Heart right ventricle (tissue), 16 donors: ENCODE measurements at regions not wholly inside any gene's neighbourhood (a gene's known extent, or its start where the extent isn't known, plus 50 kb on each side); places are given as distances from the start of the nearest gene placed in this dataset.

Source experiments
- ATAC-seq, 8 donors: fragments of 200-7000 bp; cut with Tn5 transposase; one replicate each; pipeline ENCODE4 v1.9.1; 2020; ENCODE audit warnings: mild to moderate bottlenecking in 8 of 8, moderate library complexity in 8 of 8, moderate number of reproducible peaks in 1 of 8
- DNase-seq, 2 donors: peaks; one replicate each; pipeline ENCODE4 v3.0.0-alpha.2; 2020
- H3K27ac ChIP-seq, 10 donors: fragments of 200-600 bp; sonication (generic) in 2 of 10; one replicate each; pipeline versions ENCODE4 v1.5.0 to v1.8.0; 2020 to 2022; ENCODE audit warnings: mild to moderate bottlenecking in 3 of 10
- H3K27me3 ChIP-seq, 7 donors: fragments of 200-600 bp; one replicate each; pipeline ENCODE4 v1.8.0; 2021 to 2022; ENCODE audit warnings: mild to moderate bottlenecking in 2 of 7
- H3K36me3 ChIP-seq, 9 donors: fragments of 200-600 bp; sonication (generic) in 1 of 9; one replicate each; pipeline versions ENCODE4 v1.5.0 to v1.8.0; 2020 to 2022; ENCODE audit warnings: mild to moderate bottlenecking in 2 of 9
- H3K4me1 ChIP-seq, 9 donors: fragments of 200-600 bp; sonication (generic) in 1 of 9; one replicate each; pipeline versions ENCODE4 v1.5.0 to v1.8.0; 2020 to 2022; ENCODE audit warnings: mild to moderate bottlenecking in 4 of 9
- H3K4me3 ChIP-seq, 10 donors: fragments of 200-600 bp; sonication (generic) in 2 of 10; one replicate each; pipeline versions ENCODE4 v1.5.0 to v1.8.0; 2020 to 2022; ENCODE audit warnings: mild to moderate bottlenecking in 7 of 10, moderate library complexity in 2 of 10
- H3K9me3 ChIP-seq, 11 donors: fragments of 200-600 bp in 10 of 11; sonication (generic) in 2 of 11; one replicate each; pipeline versions ENCODE4 v1.5.0 to v1.8.0; 2013 to 2022; ENCODE audit warnings: mild to moderate bottlenecking in 2 of 11, control low read depth in 1 of 11, moderate library complexity in 1 of 11
- CTCF ChIP-seq, 9 donors: fragments of 200-600 bp; sonication (generic) in 2 of 9; IDR thresholded peaks; one replicate each; pipeline versions ENCODE4 v1.5.0 to v1.8.0; 2021 to 2022; ENCODE audit warnings: antibody characterized with exemption in 9 of 9, mild to moderate bottlenecking in 5 of 9, moderate library complexity in 1 of 9
- WGBS, 2 donors: extraction: QIAGEN DNeasy Blood & Tissue Kit; methylation state at CpG; one replicate each; pipeline ENCODE4 v1.1.7; 2013; ENCODE audit warnings: inconsistent platforms in 1 of 2; 5-methylcytosine and 5-hydroxymethylcytosine counted together
- intact Hi-C, 10 donors: fragments of 100-400 bp; cut with DNase I; formaldehyde crosslinking; loops; one replicate each; pipeline versions ENCODE4 v1.11.1 to v1.14.2; 2022
- donor health status: Arrhythmogenic right ventricular cardiomyopathy.
- donor health status: ischemic (EF 13 %, LVEDD 7.1; RV severe dilation, severe dysfunction).
- donor health status: healthy with polysubstance abuse.
- donor health status: DM: no; HTN: yes; CAD: no.
- donor health status: DM: no; HTN: no; CAD: no.
- donor health status: ischemic (EF 25% LVEDD 6.9; RV normal size, moderate dysfunction).
- donor health status: ischemic (EF 25% LVEDD 5.7; RV mildly dilated, moderate dysfunction).
- donor health status: healthy.
- donor health status: DM: yes; HTN: yes; CAD: no.
- donor health status: Ischemic cardiomyopathy.
- donor health status: ischemic (EF 35%, LVEDD 5.7; RV mildly dilated, moderate dysfunction).
- donor health status: nonischemic (EF 11% LVEDD 7.7; RV severe dilation, severe dysfunction).
- donor health status: DM: yes; HTN: yes; CAD: no.
- donor health status: PGD.
- donor health status: ischemic (EF 29% LVEDD 5.4; RV normal size, mild dysfunction).
- donor health status: nonischemic (EF 23%, LVEDD 6.1; RV moderate dilation, normal function).

- WGBS, 2 donors: 75 to 84% methylated on average over 6 of the region's 6 CpGs
- peaks cover 0 to 16% (median 0%) of the 10 kb centered on the region in 7 donors for H3K27me3 ChIP-seq
- H3K36me3 ChIP-seq: no peaks in the 10 kb centered on the region
- ATAC-seq (no peak), DNase-seq (no peak)
- intact Hi-C loops: no loop called here
- peaks cover 0 to 4% (median 0%) of the 10 kb centered on the region in 11 donors for H3K9me3 ChIP-seq
- H3K4me1 ChIP-seq: peaks cover 0 to 12% (median 0%) of the 10 kb centered on the region in 9 donors
- no peak for TF ChIP-seq CTCF (IDR thresholded peaks at IDR 0.05)
- H3K27ac ChIP-seq: no peak overlapping the region
- H3K4me3 ChIP-seq: no peak overlapping the region
Measured at GRCh38 chr1:229107304-229107815, 163.6 kb upstream of the RAB4A start.

GRCh38 chr1:229107972-229108371 lies 162.9 kb upstream of the RAB4A start:
- Histone ChIP-seq H3K27me3 (peaks cover 0 to 12% (median 0%) of the 10 kb centered on the region in 7 donors), H3K4me3 (no peak overlapping the region), H3K9me3 (peaks cover 0 to 4% (median 0%) of the 10 kb centered on the region in 11 donors), H3K36me3 (no peaks in the 10 kb centered on the region), H3K4me1 (peaks cover 0 to 12% (median 0%) of the 10 kb centered on the region in 9 donors), H3K27ac (no peak overlapping the region)
- 85 to 86% methylated on average over 2 of the region's 2 CpGs for WGBS, 2 donors
- ATAC-seq (no peak), DNase-seq (no peak)
- intact Hi-C loops: no loop called here
- TF ChIP-seq CTCF (IDR thresholded peaks at IDR 0.05): no peak

- intact Hi-C loops: no loop called here
- peak overlapping the region in 4 of 10 donors; percentile 33 to 75 (median 58) for H3K27ac ChIP-seq
- WGBS, 2 donors: 82% methylated on average over 10 of the region's 10 CpGs
- no peak overlapping the region for H3K4me3 ChIP-seq
- H3K27me3 ChIP-seq: peaks cover 0 to 12% (median 0%) of the 10 kb centered on the region in 7 donors
- TF ChIP-seq CTCF (IDR thresholded peaks at IDR 0.05): no peak
- peaks cover 0 to 4% (median 0%) of the 10 kb centered on the region in 11 donors for H3K9me3 ChIP-seq
- peaks cover 0 to 12% (median 0%) of the 10 kb centered on the region in 9 donors for H3K4me1 ChIP-seq
- DNase-seq: no peak
- H3K36me3 ChIP-seq: no peaks in the 10 kb centered on the region
- ATAC-seq: peak in 5 of 8 donors; percentile 37 to 94 (median 67)
Measured at GRCh38 chr1:229108598-229109201, 162.2 kb upstream of the RAB4A start.

- Histone ChIP-seq H3K9me3 (peaks cover 0 to 1% (median 0%) of the 10 kb centered on the region in 11 donors), H3K36me3 (no peaks in the 10 kb centered on the region), H3K4me3 (no peak overlapping the region), H3K4me1 (peaks cover 0 to 12% (median 0%) of the 10 kb centered on the region in 9 donors), H3K27me3 (peaks cover 0 to 12% (median 0%) of the 10 kb centered on the region in 7 donors), H3K27ac (peak overlapping the region in 5 of 10 donors; percentile 33 to 75 (median 60))
- peak in 7 of 8 donors; percentile 45 to 77 (median 70) for ATAC-seq
- DNase-seq: peak in 1 of 2 donors; percentile 21
- WGBS, 2 donors: 69 to 87% methylated on average over 5 of the region's 5 CpGs
- TF ChIP-seq CTCF (IDR thresholded peaks at IDR 0.05): no peak
- intact Hi-C loops: no loop called here
Measured at GRCh38 chr1:229109320-229109761, 161.6 kb upstream of the RAB4A start.
